ENCODE measurements at regions not wholly inside any gene's neighbourhood (a gene's known extent, or its start where the extent isn't known, plus 50 kb on each side); places are given as distances from the start of the nearest gene placed in this dataset.
"Not testable (repeated sequence)": the region's sequence is repeated elsewhere in the genome, so short reads cannot be mapped to it uniquely, and the experiment has no call there.

- no peak overlapping the region for H3K27ac Mint-ChIP-seq
- ChIA-PET POLR2A (no interaction called here), CTCF (no interaction called here)
- no peaks in the 10 kb centered on the region for H3K4me1 Mint-ChIP-seq
- peaks cover 11% of the 10 kb centered on the region for H3K9me3 Mint-ChIP-seq
- no peak for DNase-seq
- H3K36me3 Mint-ChIP-seq (ENCODE audit: low read depth), result peaks cover 38% of the 10 kb centered on the region
- no peak overlapping the region for H3K4me3 Mint-ChIP-seq
- no peaks in the 10 kb centered on the region for H3K27me3 Mint-ChIP-seq
Observed at GRCh38 chr4:122973465-122973864, 51.1 kb upstream of the NUDT6 start.

GRCh38 chr4:122976111-122976510 is 53.7 kb upstream of the NUDT6 start:
- Mint-ChIP-seq H3K36me3 (ENCODE audit: low read depth) (peaks cover 64% of the 10 kb centered on the region), H3K27ac (no peak overlapping the region), H3K9me3 (peaks cover 11% of the 10 kb centered on the region), H3K4me3 (no peak overlapping the region), H3K4me1 (no peaks in the 10 kb centered on the region), H3K27me3 (no peaks in the 10 kb centered on the region)
- DNase-seq, result no peak
- ChIA-PET POLR2A (no interaction called here), CTCF (no interaction called here)

GRCh38 chr4:122977103-122977502 is 54.7 kb upstream of the NUDT6 start:
- H3K27ac Mint-ChIP-seq, result no peak overlapping the region
- ChIA-PET POLR2A (no interaction called here), CTCF (no interaction called here)
- H3K9me3 Mint-ChIP-seq, result peaks cover 11% of the 10 kb centered on the region
- DNase-seq, result no peak
- no peaks in the 10 kb centered on the region for H3K27me3 Mint-ChIP-seq
- H3K4me3 Mint-ChIP-seq, result no peak overlapping the region
- no peaks in the 10 kb centered on the region for H3K4me1 Mint-ChIP-seq
- peaks cover 69% of the 10 kb centered on the region for H3K36me3 Mint-ChIP-seq (ENCODE audit: low read depth)

DNA sequence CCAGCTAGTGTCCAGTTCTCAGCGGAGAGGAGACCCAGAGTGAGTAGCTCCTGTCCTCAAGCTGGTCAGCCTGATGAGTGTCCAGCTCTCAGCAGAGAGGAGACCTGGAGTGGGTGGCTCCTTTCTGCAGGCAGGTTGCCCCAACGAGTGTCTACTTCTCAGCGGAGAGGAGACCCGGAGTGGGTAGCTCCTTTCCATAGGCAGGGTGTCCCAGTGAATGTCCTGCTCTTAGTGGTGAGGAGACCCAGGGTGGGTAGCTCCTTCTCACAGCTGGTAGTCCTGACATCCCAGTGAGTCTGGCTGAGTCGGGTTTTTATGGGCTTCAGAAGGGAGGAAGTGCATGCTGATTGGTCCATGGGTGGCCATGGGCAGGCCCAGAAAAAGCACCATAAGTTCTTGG is 55.7 kb upstream of the NUDT6 start:
- Mint-ChIP-seq H3K4me3 (no peak overlapping the region), H3K4me1 (no peaks in the 10 kb centered on the region), H3K9me3 (peaks cover 11% of the 10 kb centered on the region), H3K27ac (no peak overlapping the region), H3K27me3 (no peaks in the 10 kb centered on the region), H3K36me3 (ENCODE audit: low read depth) (peaks cover 77% of the 10 kb centered on the region)
- POLR2A ChIA-PET, result no interaction called here
- DNase-seq, result no peak
- CTCF ChIA-PET, result no interaction called here

- H3K36me3 Mint-ChIP-seq (ENCODE audit: low read depth), result peaks cover 82% of the 10 kb centered on the region
- H3K9me3 Mint-ChIP-seq, result peaks cover 13% of the 10 kb centered on the region
- no peak for DNase-seq
- H3K4me3 Mint-ChIP-seq, result no peak overlapping the region
- no peaks in the 10 kb centered on the region for H3K27me3 Mint-ChIP-seq
- CTCF ChIA-PET, result no interaction called here
- POLR2A ChIA-PET, result no interaction called here
- no peaks in the 10 kb centered on the region for H3K4me1 Mint-ChIP-seq
- H3K27ac Mint-ChIP-seq, result no peak overlapping the region
Observed at GRCh38 chr4:122978789-122979188, 56.4 kb upstream of the NUDT6 start.

GRCh38 chr4:122980860-122981259 is 58.5 kb upstream of the NUDT6 start:
- CTCF ChIA-PET, result no interaction called here
- Mint-ChIP-seq H3K36me3 (ENCODE audit: low read depth) (peaks cover 84% of the 10 kb centered on the region), H3K9me3 (peaks cover 15% of the 10 kb centered on the region), H3K27me3 (no peaks in the 10 kb centered on the region), H3K4me3 (no peak overlapping the region), H3K27ac (no peak overlapping the region), H3K4me1 (no peaks in the 10 kb centered on the region)
- no peak for DNase-seq
- POLR2A ChIA-PET, result no interaction called here

- H3K27me3 Mint-ChIP-seq, result no peaks in the 10 kb centered on the region
- ChIA-PET CTCF (no interaction called here), POLR2A (no interaction called here)
- peaks cover 38% of the 10 kb centered on the region for H3K9me3 Mint-ChIP-seq
- H3K36me3 Mint-ChIP-seq (ENCODE audit: low read depth), result peaks cover 71% of the 10 kb centered on the region
- no peak overlapping the region for H3K27ac Mint-ChIP-seq
- H3K4me3 Mint-ChIP-seq, result no peak overlapping the region
- no peaks in the 10 kb centered on the region for H3K4me1 Mint-ChIP-seq
- no peak for DNase-seq
Observed at GRCh38 chr4:122988696-122989095, 66.3 kb upstream of the NUDT6 start.

- Mint-ChIP-seq H3K4me1 (no peaks in the 10 kb centered on the region), H3K27me3 (no peaks in the 10 kb centered on the region), H3K9me3 (peaks cover 27% of the 10 kb centered on the region), H3K4me3 (no peak overlapping the region), H3K27ac (no peak overlapping the region), H3K36me3 (ENCODE audit: low read depth) (peaks cover 51% of the 10 kb centered on the region)
- CTCF ChIA-PET, result no interaction called here
- POLR2A ChIA-PET, result no interaction called here
- DNase-seq, result no peak
Observed at GRCh38 chr4:122990891-122991290, 68.5 kb upstream of the NUDT6 start.

GRCh38 chr4:122992057-122992456 is 69.7 kb upstream of the NUDT6 start:
- CTCF ChIA-PET, result no interaction called here
- H3K4me1 Mint-ChIP-seq, result no peaks in the 10 kb centered on the region
- no peak overlapping the region for H3K4me3 Mint-ChIP-seq
- peaks cover 45% of the 10 kb centered on the region for H3K36me3 Mint-ChIP-seq (ENCODE audit: low read depth)
- POLR2A ChIA-PET, result no interaction called here
- H3K27ac Mint-ChIP-seq, result no peak overlapping the region
- no peak for DNase-seq
- peaks cover 19% of the 10 kb centered on the region for H3K9me3 Mint-ChIP-seq
- no peaks in the 10 kb centered on the region for H3K27me3 Mint-ChIP-seq

DNA sequence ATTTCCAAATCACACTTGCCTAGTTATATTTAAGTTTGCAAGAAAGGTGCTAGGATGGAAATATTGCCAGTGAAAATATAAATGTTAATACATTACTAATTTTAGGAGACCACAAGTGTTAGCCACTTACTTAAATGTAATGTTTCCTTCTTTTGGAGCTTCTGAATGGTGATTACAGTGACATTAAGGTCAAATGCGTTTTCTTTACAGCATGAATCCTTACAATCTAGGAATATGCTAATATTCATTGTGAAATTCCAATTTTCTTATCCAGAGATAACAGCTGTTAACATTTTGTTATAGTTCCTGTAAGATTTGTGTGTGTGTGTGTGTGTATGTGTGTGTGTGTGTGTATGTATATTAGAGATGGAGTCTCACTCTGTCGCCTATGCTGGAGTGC is 70.2 kb upstream of the NUDT6 start:
- CTCF ChIA-PET, result no interaction called here
- Mint-ChIP-seq H3K9me3 (peaks cover 15% of the 10 kb centered on the region), H3K36me3 (ENCODE audit: low read depth) (peaks cover 41% of the 10 kb centered on the region), H3K27me3 (no peaks in the 10 kb centered on the region), H3K4me1 (peaks cover 5% of the 10 kb centered on the region), H3K4me3 (no peak overlapping the region), H3K27ac (no peak overlapping the region)
- POLR2A ChIA-PET, result no interaction called here
- no peak for DNase-seq

GRCh38 chr4:122996350-122996749 is 74.0 kb upstream of the NUDT6 start:
- H3K27ac Mint-ChIP-seq, result no peak overlapping the region
- no peaks in the 10 kb centered on the region for H3K9me3 Mint-ChIP-seq
- peaks cover 11% of the 10 kb centered on the region for H3K4me1 Mint-ChIP-seq
- no peak for DNase-seq
- POLR2A ChIA-PET, result no interaction called here
- H3K36me3 Mint-ChIP-seq (ENCODE audit: low read depth), result peaks cover 15% of the 10 kb centered on the region
- CTCF ChIA-PET, result no interaction called here
- H3K4me3 Mint-ChIP-seq, result no peak overlapping the region
- H3K27me3 Mint-ChIP-seq, result no peaks in the 10 kb centered on the region

DNA sequence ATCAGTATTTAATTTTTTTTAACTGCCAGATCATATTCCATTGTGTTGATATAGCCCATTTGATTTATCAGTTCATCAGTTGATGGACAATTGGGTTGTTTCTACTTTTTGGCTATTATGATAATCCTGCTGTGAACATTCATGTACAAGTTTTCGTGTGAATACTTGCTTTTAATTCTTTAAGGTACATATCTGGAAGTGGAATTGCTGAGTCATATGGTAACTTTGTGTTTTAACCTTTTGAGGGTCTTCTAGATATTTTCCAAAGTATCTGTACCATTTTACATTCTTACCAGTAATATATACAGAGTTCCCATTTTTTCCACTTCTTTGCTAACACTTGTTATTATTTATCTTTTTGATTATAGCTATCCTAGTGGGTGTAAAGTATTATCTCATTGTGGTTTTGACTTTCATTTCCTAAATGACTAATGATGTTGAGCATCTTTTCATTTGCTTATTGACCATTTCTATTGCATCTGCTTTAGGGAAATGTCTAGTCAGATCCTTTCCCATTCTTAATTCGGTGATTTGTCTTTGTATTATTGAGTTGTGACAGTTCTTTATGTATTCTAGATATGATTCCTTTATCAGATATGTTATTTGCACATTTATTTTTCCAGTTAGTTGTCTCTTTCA is 75.2 kb upstream of the NUDT6 start:
- Mint-ChIP-seq H3K4me1 (peaks cover 11% of the 10 kb centered on the region), H3K27ac (no peak overlapping the region), H3K27me3 (no peaks in the 10 kb centered on the region), H3K4me3 (no peak overlapping the region), H3K9me3 (no peaks in the 10 kb centered on the region), H3K36me3 (ENCODE audit: low read depth) (peaks cover 16% of the 10 kb centered on the region)
- ChIA-PET CTCF (no interaction called here), POLR2A (no interaction called here)
- DNase-seq, result no peak

- H3K4me3 Mint-ChIP-seq, CTCF ChIA-PET, POLR2A ChIA-PET, H3K27ac Mint-ChIP-seq, H3K9me3 Mint-ChIP-seq, H3K4me1 Mint-ChIP-seq, DNase-seq, H3K27me3 Mint-ChIP-seq: not testable (repeated sequence)
- H3K36me3 Mint-ChIP-seq (ENCODE audit: low read depth), result peaks cover 47% of the 10 kb centered on the region
Observed at GRCh38 chr4:123004079-123004478, 81.7 kb upstream of the NUDT6 start.

GRCh38 chr4:123005126-123005525 is 82.7 kb upstream of the NUDT6 start:
- H3K9me3 Mint-ChIP-seq, H3K27me3 Mint-ChIP-seq, H3K4me1 Mint-ChIP-seq, POLR2A ChIA-PET, H3K4me3 Mint-ChIP-seq, CTCF ChIA-PET, H3K27ac Mint-ChIP-seq, DNase-seq: not testable (repeated sequence)
- peaks cover 51% of the 10 kb centered on the region for H3K36me3 Mint-ChIP-seq (ENCODE audit: low read depth)

- Mint-ChIP-seq H3K27ac (no peak overlapping the region), H3K27me3 (no peaks in the 10 kb centered on the region), H3K9me3 (peaks cover 3% of the 10 kb centered on the region), H3K36me3 (ENCODE audit: low read depth) (peaks cover 56% of the 10 kb centered on the region), H3K4me1 (no peaks in the 10 kb centered on the region), H3K4me3 (no peak overlapping the region)
- ChIA-PET CTCF (interaction anchor here (1.3 kb wide), 1 partner anchor 14 kb away, joined by 3 read pairs; no protein-coding TSS in a partner anchor), POLR2A (no interaction called here)
- no peak for DNase-seq
Observed at GRCh38 chr4:123007679-123008078, 85.3 kb upstream of the NUDT6 start.
